Osteoblast (primary cell): ENCODE measurements at regions not wholly inside any gene's neighbourhood (a gene's known extent, or its start where the extent isn't known, plus 50 kb on each side); places are given as distances from the start of the nearest gene placed in this dataset.
A peak's percentile ranks its signal among the peaks of the same experiment; 100 is the strongest.

Experiments
- DNase-seq: peaks from one replicate; pipeline ENCODE4 v3.0.0; 2011; ENCODE audit warnings: low spot score, mixed read lengths; ENCODE audit not compliant: insufficient read length; ENCODE audit errors: missing footprints
- H2AFZ ChIP-seq: 2 replicates; pipeline ENCODE4 v1.6.0; 2011; ENCODE audit warnings: mild to moderate bottlenecking, low read length
- H3K27ac ChIP-seq: 2 replicates; pipeline ENCODE4 v1.5.1; 2011; ENCODE audit warnings: mild to moderate bottlenecking, low read depth, low read length, moderate library complexity
- H3K27me3 ChIP-seq: 2 replicates; pipeline ENCODE4 v1.6.0; 2012; ENCODE audit warnings: mild to moderate bottlenecking, control low read depth, inconsistent platforms, low read length, moderate library complexity; ENCODE audit not compliant: insufficient read depth
- H3K36me3 ChIP-seq: 2 replicates; pipeline ENCODE4 v1.5.1; 2011; ENCODE audit warnings: mild to moderate bottlenecking, low read length, control low read depth, moderate library complexity; ENCODE audit not compliant: insufficient read depth
- H3K4me1 ChIP-seq: 2 replicates; pipeline ENCODE4 v1.5.1; 2011; ENCODE audit warnings: mild to moderate bottlenecking, low read length, control low read depth, moderate library complexity; ENCODE audit not compliant: insufficient read depth
- H3K4me2 ChIP-seq: 2 replicates; pipeline ENCODE4 v1.6.0; 2011; ENCODE audit warnings: mild to moderate bottlenecking, low read length; ENCODE audit not compliant: insufficient read depth
- H3K4me3 ChIP-seq: fragments of 200-600 bp; sonication (generic); 3 replicates; pipeline ENCODE4 v1.5.1; 2012; ENCODE audit warnings: mild to moderate bottlenecking, low read length, inconsistent platforms; ENCODE audit not compliant: insufficient read depth
- H3K79me2 ChIP-seq: 2 replicates; pipeline ENCODE4 v1.6.0; 2012; ENCODE audit warnings: mild to moderate bottlenecking, low read length, control low read depth, inconsistent platforms; ENCODE audit not compliant: insufficient read depth
- H3K9me3 ChIP-seq: 2 replicates; pipeline ENCODE4 v1.5.1; 2011; ENCODE audit warnings: low read depth, low read length, control low read depth
- H4K20me1 ChIP-seq: 2 replicates; pipeline ENCODE4 v1.6.0; 2012; ENCODE audit warnings: mild to moderate bottlenecking, low read length, control low read depth; ENCODE audit not compliant: insufficient read depth
- TF ChIP-seq, protein P1 (sequence below): IDR thresholded peaks from 2 replicates; pipeline ENCODE4 v1.5.1; 2011; ENCODE audit warnings: mild to moderate bottlenecking, low read depth, low read length, moderate library complexity; ENCODE audit errors: extremely low read depth

DNA sequence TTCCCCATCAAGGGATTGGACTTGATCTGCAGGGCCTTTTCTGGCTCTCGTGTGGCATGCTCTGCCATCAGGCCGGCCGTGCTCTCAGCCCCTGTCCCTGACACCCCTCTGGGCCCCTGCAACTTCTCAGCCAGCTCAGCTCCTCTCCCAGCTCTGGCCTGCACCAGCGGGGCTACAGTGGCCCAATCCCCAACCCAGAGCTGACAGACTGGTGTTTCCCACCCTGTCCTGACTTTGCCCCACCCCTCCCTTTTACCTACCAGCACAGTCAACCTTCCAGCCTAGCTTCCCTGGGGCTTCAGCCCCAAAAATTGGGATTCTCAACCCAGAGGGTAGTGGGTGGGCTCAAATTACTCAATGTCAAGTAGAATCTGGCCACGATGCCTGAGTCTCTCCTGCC lies 149.3 kb downstream of the SYF2 start:
- no peak for DNase-seq
- H3K27me3 ChIP-seq, result peaks cover 28% of the 10 kb centered on the region

DNA sequence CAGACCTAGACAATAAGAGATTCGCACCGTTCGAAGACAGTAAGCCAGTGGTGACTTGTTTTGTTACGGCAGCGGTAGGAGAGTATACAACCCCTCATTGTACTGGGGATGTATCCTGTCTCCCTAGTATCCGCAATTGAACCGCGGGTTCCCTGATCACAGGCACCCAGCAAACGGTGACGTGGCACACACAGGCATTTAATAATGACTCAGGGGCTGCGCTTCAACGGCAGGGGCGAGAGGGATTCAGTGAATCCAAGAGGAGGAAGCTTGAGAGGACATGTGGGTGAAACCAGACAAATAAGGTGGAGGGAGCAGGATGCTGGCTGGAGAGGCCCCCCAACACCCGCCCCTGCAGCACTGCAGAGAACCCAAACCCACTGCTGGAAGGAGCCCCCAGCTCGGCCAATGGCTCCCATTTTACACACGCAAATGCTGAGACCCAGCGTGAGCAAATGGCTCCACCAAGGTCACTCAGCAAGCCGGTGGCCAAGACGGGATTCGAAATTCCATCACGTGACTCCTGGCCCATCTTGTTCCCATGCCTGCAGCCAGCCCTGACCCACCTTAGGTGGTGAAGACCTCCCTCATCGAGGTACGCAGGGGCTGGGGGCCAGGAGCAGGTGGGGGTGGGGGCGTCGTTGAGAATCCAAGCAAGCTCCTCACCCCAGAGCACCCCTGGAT lies 149.9 kb downstream of the SYF2 start:
- peaks cover 28% of the 10 kb centered on the region for H3K27me3 ChIP-seq
- peaks cover under 1% of the 10 kb centered on the region for H3K9me3 ChIP-seq
- H3K27ac ChIP-seq, result no peak overlapping the region
- H3K4me3 ChIP-seq, result no peak overlapping the region
- H3K4me1 ChIP-seq, result no peaks in the 10 kb centered on the region
- H2AFZ ChIP-seq, result no peak overlapping the region
- no peaks in the 10 kb centered on the region for H4K20me1 ChIP-seq
- TF ChIP-seq, protein P1, sequence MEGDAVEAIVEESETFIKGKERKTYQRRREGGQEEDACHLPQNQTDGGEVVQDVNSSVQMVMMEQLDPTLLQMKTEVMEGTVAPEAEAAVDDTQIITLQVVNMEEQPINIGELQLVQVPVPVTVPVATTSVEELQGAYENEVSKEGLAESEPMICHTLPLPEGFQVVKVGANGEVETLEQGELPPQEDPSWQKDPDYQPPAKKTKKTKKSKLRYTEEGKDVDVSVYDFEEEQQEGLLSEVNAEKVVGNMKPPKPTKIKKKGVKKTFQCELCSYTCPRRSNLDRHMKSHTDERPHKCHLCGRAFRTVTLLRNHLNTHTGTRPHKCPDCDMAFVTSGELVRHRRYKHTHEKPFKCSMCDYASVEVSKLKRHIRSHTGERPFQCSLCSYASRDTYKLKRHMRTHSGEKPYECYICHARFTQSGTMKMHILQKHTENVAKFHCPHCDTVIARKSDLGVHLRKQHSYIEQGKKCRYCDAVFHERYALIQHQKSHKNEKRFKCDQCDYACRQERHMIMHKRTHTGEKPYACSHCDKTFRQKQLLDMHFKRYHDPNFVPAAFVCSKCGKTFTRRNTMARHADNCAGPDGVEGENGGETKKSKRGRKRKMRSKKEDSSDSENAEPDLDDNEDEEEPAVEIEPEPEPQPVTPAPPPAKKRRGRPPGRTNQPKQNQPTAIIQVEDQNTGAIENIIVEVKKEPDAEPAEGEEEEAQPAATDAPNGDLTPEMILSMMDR, result no peak
- H3K4me2 ChIP-seq, result no peak overlapping the region
- peak; percentile 85 for DNase-seq
- H3K79me2 ChIP-seq, result no peaks in the 10 kb centered on the region
- H3K36me3 ChIP-seq, result no peaks in the 10 kb centered on the region

More for the DNA sequence above, 149.3 kb downstream of the SYF2 start:
- no peak overlapping the region for H2AFZ ChIP-seq
- H4K20me1 ChIP-seq, result no peaks in the 10 kb centered on the region
- H3K27ac ChIP-seq, result no peak overlapping the region
- H3K4me3 ChIP-seq, result no peak overlapping the region
- H3K79me2 ChIP-seq, result no peaks in the 10 kb centered on the region
- TF ChIP-seq, protein P1, result no peak
- no peaks in the 10 kb centered on the region for H3K9me3 ChIP-seq
- no peaks in the 10 kb centered on the region for H3K36me3 ChIP-seq
- H3K4me2 ChIP-seq, result no peak overlapping the region
- no peaks in the 10 kb centered on the region for H3K4me1 ChIP-seq

DNA sequence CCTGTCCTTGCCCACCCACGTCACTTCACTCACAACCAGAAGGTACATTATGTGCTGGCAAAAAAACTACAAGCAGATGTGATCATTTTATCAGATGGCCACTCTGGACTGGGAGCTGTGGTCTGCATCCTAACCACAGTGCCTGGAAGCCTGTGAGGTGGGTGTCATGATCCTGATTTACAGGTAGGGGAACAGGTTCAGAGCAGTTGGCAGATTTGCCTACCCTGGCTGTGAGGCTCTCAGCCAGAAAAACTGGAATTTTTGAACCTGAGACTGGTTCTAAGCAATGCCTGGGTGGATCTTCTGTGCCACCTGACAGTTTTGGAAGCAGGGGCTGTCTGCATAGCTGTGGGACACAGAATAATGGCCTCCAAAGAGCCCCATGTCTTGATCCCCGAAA lies 150.8 kb downstream of the SYF2 start:
- no peak overlapping the region for H2AFZ ChIP-seq
- no peak overlapping the region for H3K4me2 ChIP-seq

More for the DNA sequence above, 150.8 kb downstream of the SYF2 start:
- Histone ChIP-seq H3K27ac (no peak overlapping the region), H3K27me3 (peaks cover 23% of the 10 kb centered on the region), H4K20me1 (no peaks in the 10 kb centered on the region), H3K4me3 (no peak overlapping the region), H3K36me3 (no peaks in the 10 kb centered on the region), H3K9me3 (peaks cover 3% of the 10 kb centered on the region), H3K4me1 (no peaks in the 10 kb centered on the region), H3K79me2 (no peaks in the 10 kb centered on the region)
- TF ChIP-seq, protein P1, result no peak
- DNase-seq, result no peak
